HCT116 (cell line): ENCODE measurements at regions not wholly inside any gene's neighbourhood (a gene's known extent, or its start where the extent isn't known, plus 50 kb on each side); places are given as distances from the start of the nearest gene placed in this dataset.

Experiments
- ATAC-seq: fragments of 200-7000 bp; cut with Tn5 transposase; 2 replicates; pipeline ENCODE4 v1.9.1; 2020; ENCODE audit warnings: mild to moderate bottlenecking, moderate library complexity
- BruUV-seq: library from RNA; stranded (reverse); fragments of 400-500 nt; replicated peaks from 2 replicates; lab custom pipeline; 2021; lab: Mats Ljungman, UMichigan
- CTCF ChIA-PET: fragments of 300-600 bp; sonication (Branson Sonifier 250); formaldehyde crosslinking; loops from one replicate; lab custom pipeline; 2021; ENCODE audit warnings: antibody characterized with exemption; lab: Charles Lee
- POLR2A ChIA-PET: fragments of 300-600, 350-600 bp; sonication (Branson Sonifier 250); formaldehyde crosslinking; loops from one replicate; lab custom pipeline; 2021; ENCODE audit warnings: antibody characterized with exemption; lab: Charles Lee
- RAD21 ChIA-PET, 2 experiments: fragments of 300-600 bp; sonication (Branson Sonifier 250); formaldehyde crosslinking; loops; one replicate each; lab custom pipeline; 2023; ENCODE audit warnings: low total read pairs in 2 of 2; ENCODE audit not compliant: uncharacterized antibody in 2 of 2, unreplicated experiment in 2 of 2, low non-redundant PET in 1 of 2; lab: Charles Lee
- DNase-seq: peaks from one replicate; pipeline ENCODE4 v3.0.0-alpha.2; 2010; ENCODE audit warnings: low read depth, low spot score
- H2AFZ ChIP-seq: fragments of 200-600 bp; shearing (Covaris generic), sonication (generic); 2 replicates; pipeline ENCODE4 v1.6.1; 2017; ENCODE audit warnings: low read depth, mixed run types, mixed read lengths, antibody characterized with exemption, low read length; ENCODE audit not compliant: poor library complexity, severe bottlenecking
- H3K27ac ChIP-seq: 2 replicates; pipeline ENCODE4 v1.5.1; 2012; ENCODE audit warnings: low read depth, low read length
- H3K27me3 ChIP-seq: fragments of 200-600 bp; sonication (generic); 2 replicates; pipeline ENCODE4 v1.6.1; 2016; ENCODE audit warnings: mixed run types, low read length, mixed read lengths; ENCODE audit not compliant: insufficient read depth
- H3K36me3 ChIP-seq, 2 experiments: fragments of 200-500 bp in 1 of 2; fragments of 200-600 bp in 1 of 2; sonication (Bioruptor generic) in 1 of 2; sonication (generic) in 1 of 2; 2 replicates each; pipeline versions ENCODE4 v1.5.1 to v1.6.1; 2014 to 2016; ENCODE audit warnings: low read length in 2 of 2, inconsistent platforms in 1 of 2, mixed read lengths in 1 of 2, mixed run types in 1 of 2; ENCODE audit not compliant: insufficient read depth in 2 of 2, control insufficient read depth in 1 of 2
- H3K4me1 ChIP-seq, 2 experiments: fragments of 200-600 bp in 1 of 2; sonication (generic) in 1 of 2; 2 replicates each; pipeline versions ENCODE4 v1.5.1 to v1.6.1; 2012 to 2017; ENCODE audit warnings: low read length in 2 of 2, inconsistent platforms in 1 of 2, mild to moderate bottlenecking in 1 of 2, mixed read lengths in 1 of 2, mixed run types in 1 of 2, moderate library complexity in 1 of 2; ENCODE audit not compliant: insufficient read depth in 2 of 2, control insufficient read depth in 1 of 2
- H3K4me2 ChIP-seq: fragments of 200-600 bp; sonication (generic); 2 replicates; pipeline ENCODE4 v1.6.1; 2017; ENCODE audit warnings: mixed run types, low read length, mixed read lengths
- H3K4me3 ChIP-seq, 2 experiments: fragments of 200-600 bp in 1 of 2; sonication (generic) in 1 of 2; replicated peaks in 1 of 2; 2 replicates each; pipeline ENCODE4 v1.5.1; 2011 to 2016; ENCODE audit warnings: low read length in 2 of 2, control low read depth in 1 of 2, low read depth in 1 of 2, mild to moderate bottlenecking in 1 of 2, mixed read lengths in 1 of 2, mixed run types in 1 of 2
- H3K79me2 ChIP-seq: fragments of 200-600 bp; sonication (generic); 2 replicates; pipeline ENCODE4 v1.6.1; 2017; ENCODE audit warnings: mild to moderate bottlenecking, mixed run types, low read length, moderate library complexity, mixed read lengths; ENCODE audit not compliant: insufficient read depth
- H3K9ac ChIP-seq: fragments of 200-600 bp; sonication (generic); 2 replicates; pipeline ENCODE4 v1.6.1; 2016; ENCODE audit warnings: low read length, mixed read lengths
- H3K9me2 ChIP-seq: fragments of 200-600 bp; sonication (generic), shearing (Covaris generic); 2 replicates; pipeline ENCODE4 v1.6.1; 2017; ENCODE audit warnings: mixed run types, mild to moderate bottlenecking, moderate library complexity; ENCODE audit not compliant: insufficient read depth
- H3K9me3 ChIP-seq, 2 experiments: fragments of 200-500 bp in 1 of 2; fragments of 200-600 bp in 1 of 2; sonication (Bioruptor generic) in 1 of 2; sonication (generic) in 1 of 2; 2 replicates each; pipeline ENCODE4 v1.6.1; 2014 to 2017; ENCODE audit warnings: low read length in 2 of 2, mixed read lengths in 2 of 2, inconsistent platforms in 1 of 2, low read depth in 1 of 2, mild to moderate bottlenecking in 1 of 2, mixed run types in 1 of 2, moderate library complexity in 1 of 2; ENCODE audit not compliant: control insufficient read depth in 1 of 2, insufficient read depth in 1 of 2
- H4K20me1 ChIP-seq: fragments of 200-600 bp; sonication (generic), shearing (Covaris generic); 2 replicates; pipeline ENCODE4 v1.6.1; 2017; ENCODE audit warnings: mixed run types, mild to moderate bottlenecking, moderate library complexity; ENCODE audit not compliant: insufficient read depth
- CBX3 ChIP-seq: IDR thresholded peaks from 2 replicates; pipeline ENCODE4 v1.6.1; 2012; ENCODE audit warnings: low read depth
- CEBPB ChIP-seq: IDR thresholded peaks from 2 replicates; pipeline ENCODE4 v1.6.1; 2012; ENCODE audit warnings: low read depth
- CTCF ChIP-seq, 3 experiments: fragments of 200-600 bp in 1 of 3; sonication (generic) in 1 of 3; IDR thresholded peaks in 2 of 3; conservative IDR thresholded peaks in 1 of 3; 2 replicates each; pipeline ENCODE4 v1.5.1; 2012 to 2017; ENCODE audit warnings: low read depth in 2 of 3, low read length in 2 of 3, antibody characterized with exemption in 1 of 3, borderline replicate concordance in 1 of 3, control low read depth in 1 of 3, mild to moderate bottlenecking in 1 of 3, mixed read lengths in 1 of 3, mixed run types in 1 of 3, moderate library complexity in 1 of 3; ENCODE audit not compliant: insufficient read depth in 1 of 3
- EGR1 ChIP-seq: IDR thresholded peaks from 2 replicates; pipeline ENCODE4 v1.6.1; 2012; ENCODE audit warnings: low read depth
- ELF1 ChIP-seq: IDR thresholded peaks from 2 replicates; pipeline ENCODE4 v1.6.1; 2012; ENCODE audit warnings: low read depth, borderline replicate concordance
- EZH2 ChIP-seq: fragments of 200-600 bp; sonication (generic); IDR thresholded peaks from 2 replicates; pipeline ENCODE4 v1.6.1; 2017; ENCODE audit warnings: antibody characterized with exemption, mixed run types
- EZH2phosphoT487 ChIP-seq: fragments of 200-600 bp; IDR thresholded peaks from 2 replicates; pipeline ENCODE4 v1.6.1; 2018; ENCODE audit warnings: antibody characterized with exemption, borderline replicate concordance
- FOSL1 ChIP-seq: IDR thresholded peaks from 2 replicates; pipeline ENCODE4 v1.6.1; 2012; ENCODE audit warnings: low read depth
- JUND ChIP-seq: IDR thresholded peaks from 2 replicates; pipeline ENCODE4 v1.6.1; 2012
- POLR2A ChIP-seq: IDR thresholded peaks from 2 replicates; pipeline ENCODE4 v1.7.0; 2011; ENCODE audit warnings: borderline replicate concordance; ENCODE audit not compliant: insufficient read depth, insufficient read length; ENCODE audit errors: extremely low read depth
- POLR2AphosphoS5 ChIP-seq: IDR thresholded peaks from 2 replicates; pipeline ENCODE4 v1.6.1; 2011; ENCODE audit warnings: mild to moderate bottlenecking, low read depth, low read length, moderate library complexity
- SRF ChIP-seq: IDR thresholded peaks from 2 replicates; pipeline ENCODE4 v1.6.1; 2012; ENCODE audit warnings: low read depth
- TCF7L2 ChIP-seq: IDR thresholded peaks from 2 replicates; pipeline ENCODE4 v1.7.0; 2011; ENCODE audit warnings: borderline replicate concordance, inconsistent platforms; ENCODE audit not compliant: insufficient read depth, insufficient read length; ENCODE audit errors: extremely low read depth
- ZNF274 ChIP-seq: fragments of 200-500 bp; sonication (Bioruptor generic); IDR thresholded peaks from 2 replicates; pipeline ENCODE4 v1.6.1; 2014; ENCODE audit warnings: mild to moderate bottlenecking, low read depth, low read length, inconsistent platforms
- intact Hi-C: fragments of 100-400 bp; cut with micrococcal nuclease; formaldehyde crosslinking; loops from 2 replicates; pipeline ENCODE4 v1.10.0; 2022
- TF ChIP-seq, protein P1 (sequence below): IDR thresholded peaks from 2 replicates; pipeline ENCODE4 v1.6.1; 2011; ENCODE audit warnings: mild to moderate bottlenecking, low read length, moderate library complexity; ENCODE audit not compliant: insufficient replicate concordance; ENCODE audit errors: extremely low read depth

DNA sequence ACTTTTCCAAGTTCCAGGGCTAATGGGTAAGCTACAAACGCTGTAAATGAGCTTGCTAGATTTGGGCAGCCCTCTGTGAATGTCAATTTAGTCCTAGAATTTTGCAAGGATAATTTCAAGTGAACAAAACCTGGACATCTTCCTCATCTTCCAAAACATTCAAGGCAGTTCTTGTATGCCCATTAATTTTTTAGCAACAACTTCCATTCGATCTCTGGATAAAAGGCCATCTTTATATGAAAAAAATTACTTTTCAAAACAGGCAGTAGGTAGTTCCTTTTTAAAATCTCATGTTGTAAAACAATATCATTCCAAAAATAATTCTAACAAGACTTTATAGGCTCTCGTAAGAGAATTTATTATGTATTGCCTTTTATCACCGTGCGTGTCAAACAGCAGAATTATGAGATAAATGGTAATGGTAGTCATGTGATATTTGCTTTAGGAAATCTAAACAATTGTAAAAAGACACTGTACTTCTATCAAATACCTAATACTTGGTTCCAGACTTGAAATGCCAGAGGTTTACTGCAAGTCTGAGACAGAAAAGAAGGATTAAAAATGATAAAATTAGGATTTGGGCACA lies 143.7 kb upstream of the NRP1 start:
- no peaks in the 10 kb centered on the region for H3K79me2 ChIP-seq
- no peak overlapping the region for H3K4me3 ChIP-seq
- no peaks in the 10 kb centered on the region for H3K36me3 ChIP-seq
- H2AFZ ChIP-seq: no peak overlapping the region
- H3K27me3 ChIP-seq: no peaks in the 10 kb centered on the region
- CTCF ChIA-PET: no interaction called here
- H3K27ac ChIP-seq: no peak overlapping the region
- no peaks in the 10 kb centered on the region for H3K4me1 ChIP-seq
- H3K9me3 ChIP-seq: no peaks in the 10 kb centered on the region
- ATAC-seq (no peak), DNase-seq (no peak)
- TF ChIP-seq, protein P1, sequence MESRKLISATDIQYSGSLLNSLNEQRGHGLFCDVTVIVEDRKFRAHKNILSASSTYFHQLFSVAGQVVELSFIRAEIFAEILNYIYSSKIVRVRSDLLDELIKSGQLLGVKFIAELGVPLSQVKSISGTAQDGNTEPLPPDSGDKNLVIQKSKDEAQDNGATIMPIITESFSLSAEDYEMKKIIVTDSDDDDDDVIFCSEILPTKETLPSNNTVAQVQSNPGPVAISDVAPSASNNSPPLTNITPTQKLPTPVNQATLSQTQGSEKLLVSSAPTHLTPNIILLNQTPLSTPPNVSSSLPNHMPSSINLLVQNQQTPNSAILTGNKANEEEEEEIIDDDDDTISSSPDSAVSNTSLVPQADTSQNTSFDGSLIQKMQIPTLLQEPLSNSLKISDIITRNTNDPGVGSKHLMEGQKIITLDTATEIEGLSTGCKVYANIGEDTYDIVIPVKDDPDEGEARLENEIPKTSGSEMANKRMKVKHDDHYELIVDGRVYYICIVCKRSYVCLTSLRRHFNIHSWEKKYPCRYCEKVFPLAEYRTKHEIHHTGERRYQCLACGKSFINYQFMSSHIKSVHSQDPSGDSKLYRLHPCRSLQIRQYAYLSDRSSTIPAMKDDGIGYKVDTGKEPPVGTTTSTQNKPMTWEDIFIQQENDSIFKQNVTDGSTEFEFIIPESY: no peak
- TF ChIP-seq JUND (no peak), POLR2A (no peak)
- no TSS peak for BruUV-seq
- H3K9ac ChIP-seq: no peak overlapping the region
- intact Hi-C loops: no loop called here
- H3K9me2 ChIP-seq: no peaks in the 10 kb centered on the region
- POLR2A ChIA-PET: no interaction called here
- RAD21 ChIA-PET: no interaction called here
- H3K4me2 ChIP-seq: no peak overlapping the region
- H4K20me1 ChIP-seq: no peaks in the 10 kb centered on the region

GRCh38 chr10:33477291-33478088 lies 143.0 kb upstream of the NRP1 start:
- ChIA-PET RAD21 (no interaction called here), POLR2A (no interaction called here), CTCF (no interaction called here)
- H3K9me2 ChIP-seq: no peaks in the 10 kb centered on the region
- H4K20me1 ChIP-seq: no peaks in the 10 kb centered on the region
- H3K4me1 ChIP-seq: no peaks in the 10 kb centered on the region
- no peak overlapping the region for H3K4me3 ChIP-seq
- no peak for ATAC-seq
- H3K27me3 ChIP-seq: no peaks in the 10 kb centered on the region
- no peak for DNase-seq
- no peaks in the 10 kb centered on the region for H3K9me3 ChIP-seq
- H3K79me2 ChIP-seq: no peaks in the 10 kb centered on the region
- H3K27ac ChIP-seq: no peak overlapping the region
- no peaks in the 10 kb centered on the region for H3K36me3 ChIP-seq
- no TSS peak for BruUV-seq
- intact Hi-C loops: no loop called here
- H2AFZ ChIP-seq: no peak overlapping the region
- no peak overlapping the region for H3K9ac ChIP-seq
- no peak overlapping the region for H3K4me2 ChIP-seq
- TF ChIP-seq POLR2AphosphoS5: no peak
- TF ChIP-seq CEBPB: no peak
- TF ChIP-seq EGR1: no peak
- no peak for TF ChIP-seq CTCF (IDR thresholded peaks at IDR 0.05 in 2 of 3, conservative IDR thresholded peaks at IDR 0.05 in 1 of 3; ENCODE audit: borderline replicate concordance in 1 of 3, insufficient read depth in 1 of 3, low read depth in 2 of 3, low read length in 2 of 3)
- TF ChIP-seq JUND: no peak
- TF ChIP-seq ELF1: no peak
- no peak for TF ChIP-seq ZNF274
- no peak for TF ChIP-seq CBX3
- no peak for TF ChIP-seq FOSL1
- TF ChIP-seq EZH2phosphoT487: no peak
- no peak for TF ChIP-seq POLR2A
- TF ChIP-seq SRF: no peak
- TF ChIP-seq EZH2: no peak
- no peak for TF ChIP-seq TCF7L2
